Body of pancreas (tissue), 4 donors: ENCODE measurements at regions not wholly inside any gene's neighbourhood (a gene's known extent, or its start where the extent isn't known, plus 50 kb on each side); places are given as distances from the start of the nearest gene placed in this dataset.

ENCODE experiments used
- POLR2A ChIP-seq, 3 donors: fragments of 450-650 bp; IDR thresholded peaks; one replicate each; pipeline ENCODE4 v1.6.1; 2016; ENCODE audit warnings: antibody characterized with exemption in 3 of 3, mild to moderate bottlenecking in 2 of 3
- TF ChIP-seq, protein P1 (sequence below), 7 experiments: fragments of 450-650 bp in 4 of 7; fragments of 200-600 bp in 3 of 7; sonication (generic) in 3 of 7; IDR thresholded peaks; one replicate each; pipeline ENCODE4 v1.5.1; 2016 to 2019; ENCODE audit warnings: antibody characterized with exemption in 7 of 7

DNA sequence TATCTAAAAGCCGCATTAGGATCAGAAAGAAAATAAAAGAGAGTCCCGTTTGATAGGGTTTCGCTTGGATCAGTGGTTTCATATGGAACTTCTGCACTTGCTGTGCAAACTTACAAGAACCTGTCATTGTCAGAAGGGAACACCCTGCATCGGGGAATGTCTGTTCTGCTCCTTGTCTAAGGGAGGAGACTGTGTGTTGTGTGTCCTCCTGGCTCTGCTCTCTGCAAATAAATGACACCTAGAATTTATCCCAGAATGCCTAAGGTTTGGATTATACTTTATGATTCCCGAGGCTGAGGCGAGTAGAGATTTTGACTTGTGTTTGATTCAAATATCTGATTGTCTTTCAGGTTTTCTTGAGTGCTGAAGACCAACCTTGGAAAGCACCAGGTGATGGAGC, 785.1 kb downstream of the GALR1 start:
- TF ChIP-seq, protein P1, sequence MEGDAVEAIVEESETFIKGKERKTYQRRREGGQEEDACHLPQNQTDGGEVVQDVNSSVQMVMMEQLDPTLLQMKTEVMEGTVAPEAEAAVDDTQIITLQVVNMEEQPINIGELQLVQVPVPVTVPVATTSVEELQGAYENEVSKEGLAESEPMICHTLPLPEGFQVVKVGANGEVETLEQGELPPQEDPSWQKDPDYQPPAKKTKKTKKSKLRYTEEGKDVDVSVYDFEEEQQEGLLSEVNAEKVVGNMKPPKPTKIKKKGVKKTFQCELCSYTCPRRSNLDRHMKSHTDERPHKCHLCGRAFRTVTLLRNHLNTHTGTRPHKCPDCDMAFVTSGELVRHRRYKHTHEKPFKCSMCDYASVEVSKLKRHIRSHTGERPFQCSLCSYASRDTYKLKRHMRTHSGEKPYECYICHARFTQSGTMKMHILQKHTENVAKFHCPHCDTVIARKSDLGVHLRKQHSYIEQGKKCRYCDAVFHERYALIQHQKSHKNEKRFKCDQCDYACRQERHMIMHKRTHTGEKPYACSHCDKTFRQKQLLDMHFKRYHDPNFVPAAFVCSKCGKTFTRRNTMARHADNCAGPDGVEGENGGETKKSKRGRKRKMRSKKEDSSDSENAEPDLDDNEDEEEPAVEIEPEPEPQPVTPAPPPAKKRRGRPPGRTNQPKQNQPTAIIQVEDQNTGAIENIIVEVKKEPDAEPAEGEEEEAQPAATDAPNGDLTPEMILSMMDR (IDR thresholded peaks at IDR 0.05), result no peak
- no peak for TF ChIP-seq POLR2A (IDR thresholded peaks at IDR 0.05)
